HepG2 (cell line): ENCODE measurements at regions not wholly inside any gene's neighbourhood (a gene's known extent, or its start where the extent isn't known, plus 50 kb on each side); places are given as distances from the start of the nearest gene placed in this dataset.

ENCODE experiments used
- AKNA ChIP-seq: sonication (generic); formaldehyde crosslinking; IDR thresholded peaks from 2 replicates; pipeline ENCODE4 v1.4.0; 2020; ENCODE audit warnings: missing genetic modification reagents, borderline replicate concordance
- CBX5 ChIP-seq: sonication (generic); formaldehyde crosslinking; IDR thresholded peaks from 2 replicates; pipeline ENCODE4 v1.4.0; 2020; ENCODE audit warnings: missing genetic modification reagents, borderline replicate concordance
- CCAR2 ChIP-seq: fragments of 200-400 bp; formaldehyde crosslinking; optimal IDR thresholded peaks from 2 replicates; pipeline ENCODE3; 2018; ENCODE audit warnings: low read depth, mild to moderate bottlenecking, low read length, moderate library complexity
- REL ChIP-seq: sonication (generic); formaldehyde crosslinking; conservative IDR thresholded peaks from 2 replicates; pipeline ENCODE4 v1.8.0; 2022; ENCODE audit warnings: mild to moderate bottlenecking, missing genetic modification reagents, moderate library complexity
- TCF12 ChIP-seq, 2 experiments: fragments of 450-650 bp in 1 of 2; sonication (generic) in 1 of 2; formaldehyde crosslinking in 1 of 2; IDR thresholded peaks; 2 replicates each; pipeline versions ENCODE4 v1.6.1 to v1.8.0; 2017 to 2022; ENCODE audit warnings: antibody characterized with exemption in 1 of 2, mild to moderate bottlenecking in 1 of 2, missing genetic modification reagents in 1 of 2, moderate library complexity in 1 of 2
- ZKSCAN8 ChIP-seq: IDR thresholded peaks from 2 replicates; pipeline ENCODE4 v1.6.1; 2016; ENCODE audit warnings: borderline replicate concordance, missing genetic modification reagents, missing compliant biosample characterization
- ZNF337 ChIP-seq: sonication (generic); formaldehyde crosslinking; IDR thresholded peaks from 2 replicates; pipeline ENCODE4 v1.5.1; 2020; ENCODE audit warnings: missing genetic modification reagents, low read depth, mild to moderate bottlenecking, borderline replicate concordance
- ZNF558 ChIP-seq: sonication (generic); formaldehyde crosslinking; IDR thresholded peaks from 2 replicates; pipeline ENCODE4 v1.9.0; 2022; ENCODE audit warnings: mild to moderate bottlenecking, missing genetic modification reagents, borderline replicate concordance
- ZNF572 ChIP-seq: sonication (generic); formaldehyde crosslinking; IDR thresholded peaks from 2 replicates; pipeline ENCODE4 v1.5.1; 2020; ENCODE audit warnings: mild to moderate bottlenecking, missing genetic modification reagents
- TF ChIP-seq, protein P1 (sequence below): sonication (generic); formaldehyde crosslinking; IDR thresholded peaks from 2 replicates; pipeline ENCODE4 v1.4.0; 2020; ENCODE audit warnings: missing genetic modification reagents
- TF ChIP-seq, protein P2 (sequence below): sonication (generic); formaldehyde crosslinking; IDR thresholded peaks from 2 replicates; pipeline ENCODE4 v1.9.0; 2021; ENCODE audit warnings: missing genetic modification reagents, borderline replicate concordance
- TF ChIP-seq, protein P3 (sequence below): sonication (generic); formaldehyde crosslinking; IDR thresholded peaks from 2 replicates; pipeline ENCODE4 v1.4.0; 2020; ENCODE audit warnings: missing genetic modification reagents, borderline replicate concordance

DNA sequence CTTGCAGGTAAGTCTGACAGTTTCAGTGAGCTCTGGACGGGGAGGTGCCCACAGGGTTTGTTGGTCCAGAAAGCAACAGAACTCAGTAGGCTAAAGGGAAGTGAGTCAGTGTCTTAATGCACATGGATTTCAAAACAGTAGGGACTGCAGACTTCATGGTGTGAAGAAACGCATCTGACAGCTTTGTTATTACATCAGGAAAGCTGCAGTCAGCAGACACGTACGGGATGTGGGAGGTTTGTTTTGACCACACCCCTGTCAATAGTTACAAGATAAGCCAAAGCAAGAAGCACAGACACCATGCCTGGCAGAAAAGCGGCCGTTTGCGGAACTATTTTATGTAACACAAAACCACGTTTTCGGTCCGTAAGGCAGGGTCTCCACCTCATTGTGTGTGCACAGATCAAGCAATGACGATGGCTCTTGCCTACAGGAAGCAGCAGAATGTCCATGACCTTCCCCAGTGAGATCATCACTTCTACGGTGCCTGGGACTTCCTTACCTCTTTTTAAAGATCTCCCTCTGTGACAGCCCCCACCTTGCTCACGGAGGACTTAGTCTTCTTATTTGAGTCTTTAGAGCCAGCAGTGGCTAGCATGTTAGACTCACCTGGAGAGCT is 58.2 kb upstream of the FTH1 start (continued):
- TF ChIP-seq ZKSCAN8 (CRISPR knock-in tag) (0 out of 2 replicates have a peak, but pooled peaks have one; percentile 33), CCAR2 (no peak), ZNF572 (CRISPR knock-in tag) (no peak), CBX5 (CRISPR knock-in tag) (no peak; the same call in 1 of the 2 replicates), ZNF337 (CRISPR knock-in tag) (no peak), ZNF558 (CRISPR knock-in tag) (no peak), REL (CRISPR knock-in tag) (no peak), TCF12 (IDR thresholded peaks at IDR 0.05) (no peak), TCF12 (CRISPR knock-in tag; IDR thresholded peaks at IDR 0.05) (no peak), AKNA (CRISPR knock-in tag) (no peak)
- TF ChIP-seq, protein P1, sequence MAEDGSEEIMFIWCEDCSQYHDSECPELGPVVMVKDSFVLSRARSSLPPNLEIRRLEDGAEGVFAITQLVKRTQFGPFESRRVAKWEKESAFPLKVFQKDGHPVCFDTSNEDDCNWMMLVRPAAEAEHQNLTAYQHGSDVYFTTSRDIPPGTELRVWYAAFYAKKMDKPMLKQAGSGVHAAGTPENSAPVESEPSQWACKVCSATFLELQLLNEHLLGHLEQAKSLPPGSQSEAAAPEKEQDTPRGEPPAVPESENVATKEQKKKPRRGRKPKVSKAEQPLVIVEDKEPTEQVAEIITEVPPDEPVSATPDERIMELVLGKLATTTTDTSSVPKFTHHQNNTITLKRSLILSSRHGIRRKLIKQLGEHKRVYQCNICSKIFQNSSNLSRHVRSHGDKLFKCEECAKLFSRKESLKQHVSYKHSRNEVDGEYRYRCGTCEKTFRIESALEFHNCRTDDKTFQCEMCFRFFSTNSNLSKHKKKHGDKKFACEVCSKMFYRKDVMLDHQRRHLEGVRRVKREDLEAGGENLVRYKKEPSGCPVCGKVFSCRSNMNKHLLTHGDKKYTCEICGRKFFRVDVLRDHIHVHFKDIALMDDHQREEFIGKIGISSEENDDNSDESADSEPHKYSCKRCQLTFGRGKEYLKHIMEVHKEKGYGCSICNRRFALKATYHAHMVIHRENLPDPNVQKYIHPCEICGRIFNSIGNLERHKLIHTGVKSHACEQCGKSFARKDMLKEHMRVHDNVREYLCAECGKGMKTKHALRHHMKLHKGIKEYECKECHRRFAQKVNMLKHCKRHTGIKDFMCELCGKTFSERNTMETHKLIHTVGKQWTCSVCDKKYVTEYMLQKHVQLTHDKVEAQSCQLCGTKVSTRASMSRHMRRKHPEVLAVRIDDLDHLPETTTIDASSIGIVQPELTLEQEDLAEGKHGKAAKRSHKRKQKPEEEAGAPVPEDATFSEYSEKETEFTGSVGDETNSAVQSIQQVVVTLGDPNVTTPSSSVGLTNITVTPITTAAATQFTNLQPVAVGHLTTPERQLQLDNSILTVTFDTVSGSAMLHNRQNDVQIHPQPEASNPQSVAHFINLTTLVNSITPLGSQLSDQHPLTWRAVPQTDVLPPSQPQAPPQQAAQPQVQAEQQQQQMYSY (CRISPR knock-in tag): no peak
- TF ChIP-seq, protein P2, sequence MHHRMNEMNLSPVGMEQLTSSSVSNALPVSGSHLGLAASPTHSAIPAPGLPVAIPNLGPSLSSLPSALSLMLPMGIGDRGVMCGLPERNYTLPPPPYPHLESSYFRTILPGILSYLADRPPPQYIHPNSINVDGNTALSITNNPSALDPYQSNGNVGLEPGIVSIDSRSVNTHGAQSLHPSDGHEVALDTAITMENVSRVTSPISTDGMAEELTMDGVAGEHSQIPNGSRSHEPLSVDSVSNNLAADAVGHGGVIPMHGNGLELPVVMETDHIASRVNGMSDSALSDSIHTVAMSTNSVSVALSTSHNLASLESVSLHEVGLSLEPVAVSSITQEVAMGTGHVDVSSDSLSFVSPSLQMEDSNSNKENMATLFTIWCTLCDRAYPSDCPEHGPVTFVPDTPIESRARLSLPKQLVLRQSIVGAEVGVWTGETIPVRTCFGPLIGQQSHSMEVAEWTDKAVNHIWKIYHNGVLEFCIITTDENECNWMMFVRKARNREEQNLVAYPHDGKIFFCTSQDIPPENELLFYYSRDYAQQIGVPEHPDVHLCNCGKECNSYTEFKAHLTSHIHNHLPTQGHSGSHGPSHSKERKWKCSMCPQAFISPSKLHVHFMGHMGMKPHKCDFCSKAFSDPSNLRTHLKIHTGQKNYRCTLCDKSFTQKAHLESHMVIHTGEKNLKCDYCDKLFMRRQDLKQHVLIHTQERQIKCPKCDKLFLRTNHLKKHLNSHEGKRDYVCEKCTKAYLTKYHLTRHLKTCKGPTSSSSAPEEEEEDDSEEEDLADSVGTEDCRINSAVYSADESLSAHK (CRISPR knock-in tag): no peak
- TF ChIP-seq, protein P3, sequence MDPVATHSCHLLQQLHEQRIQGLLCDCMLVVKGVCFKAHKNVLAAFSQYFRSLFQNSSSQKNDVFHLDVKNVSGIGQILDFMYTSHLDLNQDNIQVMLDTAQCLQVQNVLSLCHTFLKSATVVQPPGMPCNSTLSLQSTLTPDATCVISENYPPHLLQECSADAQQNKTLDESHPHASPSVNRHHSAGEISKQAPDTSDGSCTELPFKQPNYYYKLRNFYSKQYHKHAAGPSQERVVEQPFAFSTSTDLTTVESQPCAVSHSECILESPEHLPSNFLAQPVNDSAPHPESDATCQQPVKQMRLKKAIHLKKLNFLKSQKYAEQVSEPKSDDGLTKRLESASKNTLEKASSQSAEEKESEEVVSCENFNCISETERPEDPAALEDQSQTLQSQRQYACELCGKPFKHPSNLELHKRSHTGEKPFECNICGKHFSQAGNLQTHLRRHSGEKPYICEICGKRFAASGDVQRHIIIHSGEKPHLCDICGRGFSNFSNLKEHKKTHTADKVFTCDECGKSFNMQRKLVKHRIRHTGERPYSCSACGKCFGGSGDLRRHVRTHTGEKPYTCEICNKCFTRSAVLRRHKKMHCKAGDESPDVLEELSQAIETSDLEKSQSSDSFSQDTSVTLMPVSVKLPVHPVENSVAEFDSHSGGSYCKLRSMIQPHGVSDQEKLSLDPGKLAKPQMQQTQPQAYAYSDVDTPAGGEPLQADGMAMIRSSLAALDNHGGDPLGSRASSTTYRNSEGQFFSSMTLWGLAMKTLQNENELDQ (CRISPR knock-in tag): no peak
